Caco-2 (cell line): ENCODE measurements at regions not wholly inside any gene's neighbourhood (a gene's known extent, or its start where the extent isn't known, plus 50 kb on each side); places are given as distances from the start of the nearest gene placed in this dataset.

Experiments
- BruUV-seq: library from RNA; stranded (reverse); fragments of 400-500 nt; replicated peaks from 2 replicates; lab custom pipeline; 2021; lab: Mats Ljungman, UMichigan
- CTCF ChIA-PET: fragments of 300-600 bp; sonication (Branson Sonifier 250); formaldehyde crosslinking; loops from one replicate; lab custom pipeline; 2022; ENCODE audit warnings: antibody characterized with exemption; lab: Charles Lee
- POLR2A ChIA-PET: fragments of 300-600 bp; sonication (Branson Sonifier 250); formaldehyde crosslinking; loops from one replicate; lab custom pipeline; 2022; ENCODE audit warnings: antibody characterized with exemption; lab: Charles Lee
- DNase-seq, 2 experiments: peaks; one replicate each; pipeline versions ENCODE4 v3.0.0 to v3.0.0-alpha.2; 2020 to 2022
- H3K27me3 ChIP-seq: replicated peaks from 2 replicates; pipeline ENCODE4 v1.6.0; 2011; ENCODE audit warnings: low read length; ENCODE audit not compliant: control insufficient read depth, insufficient read depth
- H3K36me3 ChIP-seq: 2 replicates; pipeline ENCODE4 v1.5.1; 2011; ENCODE audit warnings: low read length; ENCODE audit not compliant: control insufficient read depth, insufficient read depth
- H3K4me1 ChIP-seq: fragments of 250-450 bp; sonication (Bioruptor Pico); 2 replicates; pipeline ENCODE4 v1.5.1; 2020; ENCODE audit warnings: mild to moderate bottlenecking
- H3K4me3 ChIP-seq: 2 replicates; pipeline ENCODE4 v1.5.1; 2011; ENCODE audit warnings: low read depth, mild to moderate bottlenecking, control low read depth, low read length
- H3K9me3 ChIP-seq: fragments of 250-450 bp; sonication (Bioruptor Pico); 2 replicates; pipeline ENCODE4 v1.5.1; 2020; ENCODE audit warnings: mild to moderate bottlenecking, moderate library complexity
- H3K27ac Mint-ChIP-seq: one replicate; pipeline ENCODE4 v1.8.0; 2022; ENCODE audit warnings: mixed read lengths; ENCODE audit not compliant: unreplicated experiment
- H3K27me3 Mint-ChIP-seq: one replicate; pipeline ENCODE4 v1.8.0; 2022; ENCODE audit warnings: mixed read lengths; ENCODE audit not compliant: insufficient read depth, unreplicated experiment
- H3K36me3 Mint-ChIP-seq: one replicate; pipeline ENCODE4 v1.8.0; 2022; ENCODE audit warnings: mild to moderate bottlenecking, mixed read lengths; ENCODE audit not compliant: insufficient read depth, unreplicated experiment
- H3K4me1 Mint-ChIP-seq: one replicate; pipeline ENCODE4 v1.8.0; 2022; ENCODE audit warnings: low read depth, mixed read lengths; ENCODE audit not compliant: unreplicated experiment
- H3K4me3 Mint-ChIP-seq: one replicate; pipeline ENCODE4 v1.8.0; 2022; ENCODE audit warnings: mild to moderate bottlenecking, moderate library complexity, mixed read lengths; ENCODE audit not compliant: unreplicated experiment
- H3K9me3 Mint-ChIP-seq: one replicate; pipeline ENCODE4 v1.8.0; 2022; ENCODE audit warnings: mixed read lengths; ENCODE audit not compliant: unreplicated experiment
- intact Hi-C: fragments of 100-400 bp; cut with micrococcal nuclease; formaldehyde crosslinking; loops from one replicate; pipeline ENCODE4 v1.10.0; 2022; ENCODE audit not compliant: unreplicated experiment
- TF ChIP-seq, protein P1 (sequence below), 2 experiments: fragments of 200-600 bp in 1 of 2; IDR thresholded peaks; 1 replicate in 1 of 2; 2 replicates in 1 of 2; pipeline versions ENCODE4 v1.5.1 to v1.8.0; 2011 to 2022; ENCODE audit warnings: antibody characterized with exemption in 1 of 2, control low read depth in 1 of 2, inconsistent platforms in 1 of 2, low read depth in 1 of 2, low read length in 1 of 2, mild to moderate bottlenecking in 1 of 2, moderate library complexity in 1 of 2; ENCODE audit not compliant: insufficient read depth in 1 of 2, severe bottlenecking in 1 of 2, unreplicated experiment in 1 of 2

- Mint-ChIP-seq H3K4me3 (no peak overlapping the region), H3K27me3 (no peaks in the 10 kb centered on the region), H3K36me3 (no peaks in the 10 kb centered on the region), H3K27ac (no peak overlapping the region), H3K9me3 (no peaks in the 10 kb centered on the region), H3K4me1 (peaks cover 12% of the 10 kb centered on the region)
- TF ChIP-seq, protein P1, sequence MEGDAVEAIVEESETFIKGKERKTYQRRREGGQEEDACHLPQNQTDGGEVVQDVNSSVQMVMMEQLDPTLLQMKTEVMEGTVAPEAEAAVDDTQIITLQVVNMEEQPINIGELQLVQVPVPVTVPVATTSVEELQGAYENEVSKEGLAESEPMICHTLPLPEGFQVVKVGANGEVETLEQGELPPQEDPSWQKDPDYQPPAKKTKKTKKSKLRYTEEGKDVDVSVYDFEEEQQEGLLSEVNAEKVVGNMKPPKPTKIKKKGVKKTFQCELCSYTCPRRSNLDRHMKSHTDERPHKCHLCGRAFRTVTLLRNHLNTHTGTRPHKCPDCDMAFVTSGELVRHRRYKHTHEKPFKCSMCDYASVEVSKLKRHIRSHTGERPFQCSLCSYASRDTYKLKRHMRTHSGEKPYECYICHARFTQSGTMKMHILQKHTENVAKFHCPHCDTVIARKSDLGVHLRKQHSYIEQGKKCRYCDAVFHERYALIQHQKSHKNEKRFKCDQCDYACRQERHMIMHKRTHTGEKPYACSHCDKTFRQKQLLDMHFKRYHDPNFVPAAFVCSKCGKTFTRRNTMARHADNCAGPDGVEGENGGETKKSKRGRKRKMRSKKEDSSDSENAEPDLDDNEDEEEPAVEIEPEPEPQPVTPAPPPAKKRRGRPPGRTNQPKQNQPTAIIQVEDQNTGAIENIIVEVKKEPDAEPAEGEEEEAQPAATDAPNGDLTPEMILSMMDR (IDR thresholded peaks at IDR 0.05; ENCODE audit: insufficient read depth in 1 of 2, low read depth in 1 of 2, low read length in 1 of 2, severe bottlenecking in 1 of 2, unreplicated experiment in 1 of 2), result no peak
- POLR2A ChIA-PET, result no interaction called here
- CTCF ChIA-PET, result no interaction called here
- H3K4me3 ChIP-seq, result no peak overlapping the region
- no TSS peak for BruUV-seq
- H3K9me3 ChIP-seq, result no peaks in the 10 kb centered on the region
- peaks cover 7% of the 10 kb centered on the region; the same call in 1 of the 2 replicates for H3K4me1 ChIP-seq
- no peaks in the 10 kb centered on the region for H3K27me3 ChIP-seq
- no peak for DNase-seq
- intact Hi-C loops, result no loop called here
- H3K36me3 ChIP-seq, result no peaks in the 10 kb centered on the region
Measured at GRCh38 chr20:53692465-53693067, 98.9 kb upstream of the ZNF217 start.

- H3K4me3 Mint-ChIP-seq, result no peak overlapping the region
Measured at GRCh38 chr20:53691811-53692192, 98.2 kb upstream of the ZNF217 start.

GRCh38 chr20:53691060-53691810 lies 97.6 kb upstream of the ZNF217 start:
- no peak for DNase-seq
- H3K9me3 Mint-ChIP-seq, result no peaks in the 10 kb centered on the region

More at GRCh38 chr20:53691811-53692192, 98.2 kb upstream of the ZNF217 start:
- ChIA-PET CTCF (no interaction called here), POLR2A (no interaction called here)
- intact Hi-C loops, result no loop called here
- Mint-ChIP-seq H3K36me3 (no peaks in the 10 kb centered on the region), H3K9me3 (no peaks in the 10 kb centered on the region), H3K27me3 (no peaks in the 10 kb centered on the region), H3K27ac (peak overlapping the region; percentile 1), H3K4me1 (peaks cover 12% of the 10 kb centered on the region)
- no peaks in the 10 kb centered on the region for H3K9me3 ChIP-seq
- DNase-seq, result no peak
- H3K4me3 ChIP-seq, result no peak overlapping the region
- no TSS peak for BruUV-seq
- TF ChIP-seq, protein P1 (IDR thresholded peaks at IDR 0.05; ENCODE audit: insufficient read depth in 1 of 2, low read depth in 1 of 2, low read length in 1 of 2, severe bottlenecking in 1 of 2, unreplicated experiment in 1 of 2), result no peak
- no peaks in the 10 kb centered on the region for H3K27me3 ChIP-seq
- H3K36me3 ChIP-seq, result no peaks in the 10 kb centered on the region
- H3K4me1 ChIP-seq, result peaks cover 7% of the 10 kb centered on the region; the same call in 1 of the 2 replicates

More at GRCh38 chr20:53691060-53691810, 97.6 kb upstream of the ZNF217 start:
- CTCF ChIA-PET, result no interaction called here
- Mint-ChIP-seq H3K36me3 (no peaks in the 10 kb centered on the region), H3K27me3 (no peaks in the 10 kb centered on the region), H3K4me3 (no peak overlapping the region), H3K4me1 (peaks cover 12% of the 10 kb centered on the region), H3K27ac (peak overlapping the region; percentile 1)
- Histone ChIP-seq H3K4me1 (peaks cover 7% of the 10 kb centered on the region; the same call in 1 of the 2 replicates), H3K9me3 (no peaks in the 10 kb centered on the region), H3K4me3 (no peak overlapping the region), H3K36me3 (no peaks in the 10 kb centered on the region), H3K27me3 (no peaks in the 10 kb centered on the region)
- TF ChIP-seq, protein P1 (IDR thresholded peaks at IDR 0.05; ENCODE audit: insufficient read depth in 1 of 2, low read depth in 1 of 2, low read length in 1 of 2, severe bottlenecking in 1 of 2, unreplicated experiment in 1 of 2), result no peak
- POLR2A ChIA-PET, result interaction anchor here (1.0 kb wide), 1 partner anchor 47 kb away, joined by 3 read pairs; no protein-coding TSS in a partner anchor
- BruUV-seq, result no TSS peak
- intact Hi-C loops, result no loop called here
